ENCODE measurements at regions not wholly inside any gene's neighbourhood (a gene's known extent, or its start where the extent isn't known, plus 50 kb on each side); places are given as distances from the start of the nearest gene placed in this dataset.

DNA sequence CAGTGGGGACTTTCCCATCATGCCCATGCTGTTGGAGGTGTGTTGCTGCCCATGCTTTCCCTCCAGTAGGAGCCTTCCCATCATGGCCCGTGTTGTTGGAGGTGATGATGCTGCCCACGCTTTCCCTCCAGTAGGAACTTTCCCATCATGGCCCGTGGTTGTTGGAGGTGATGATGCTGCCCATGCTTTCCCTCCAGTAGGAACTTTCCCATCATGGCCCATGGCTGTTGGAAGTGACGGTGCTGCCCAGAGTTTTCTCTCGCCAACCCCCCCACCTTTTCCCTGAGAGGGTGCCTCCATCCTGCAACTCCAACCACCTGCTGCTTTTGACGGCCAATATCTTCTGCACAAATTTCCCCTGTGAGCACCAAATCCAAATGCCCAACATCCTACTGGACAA, 205.7 kb downstream of the TOMM20 start:
- H3K36me3 ChIP-seq (ENCODE audit: control insufficient read depth in 2 of 2, insufficient read depth in 1 of 2, low read length in 2 of 2) = no peaks in the 10 kb centered on the region
- TF ChIP-seq ZBTB26 (tag by site-specific recombination; optimal IDR thresholded peaks at IDR 0.05) (no peak), ZNF239 (tag by site-specific recombination; IDR thresholded peaks at IDR 0.05) (no peak), BCL11A (tag by site-specific recombination; IDR thresholded peaks at IDR 0.05; ENCODE audit: low read depth) (no peak), SP2 (tag by site-specific recombination; IDR thresholded peaks at IDR 0.05) (no peak)
- TF ChIP-seq, protein P1, sequence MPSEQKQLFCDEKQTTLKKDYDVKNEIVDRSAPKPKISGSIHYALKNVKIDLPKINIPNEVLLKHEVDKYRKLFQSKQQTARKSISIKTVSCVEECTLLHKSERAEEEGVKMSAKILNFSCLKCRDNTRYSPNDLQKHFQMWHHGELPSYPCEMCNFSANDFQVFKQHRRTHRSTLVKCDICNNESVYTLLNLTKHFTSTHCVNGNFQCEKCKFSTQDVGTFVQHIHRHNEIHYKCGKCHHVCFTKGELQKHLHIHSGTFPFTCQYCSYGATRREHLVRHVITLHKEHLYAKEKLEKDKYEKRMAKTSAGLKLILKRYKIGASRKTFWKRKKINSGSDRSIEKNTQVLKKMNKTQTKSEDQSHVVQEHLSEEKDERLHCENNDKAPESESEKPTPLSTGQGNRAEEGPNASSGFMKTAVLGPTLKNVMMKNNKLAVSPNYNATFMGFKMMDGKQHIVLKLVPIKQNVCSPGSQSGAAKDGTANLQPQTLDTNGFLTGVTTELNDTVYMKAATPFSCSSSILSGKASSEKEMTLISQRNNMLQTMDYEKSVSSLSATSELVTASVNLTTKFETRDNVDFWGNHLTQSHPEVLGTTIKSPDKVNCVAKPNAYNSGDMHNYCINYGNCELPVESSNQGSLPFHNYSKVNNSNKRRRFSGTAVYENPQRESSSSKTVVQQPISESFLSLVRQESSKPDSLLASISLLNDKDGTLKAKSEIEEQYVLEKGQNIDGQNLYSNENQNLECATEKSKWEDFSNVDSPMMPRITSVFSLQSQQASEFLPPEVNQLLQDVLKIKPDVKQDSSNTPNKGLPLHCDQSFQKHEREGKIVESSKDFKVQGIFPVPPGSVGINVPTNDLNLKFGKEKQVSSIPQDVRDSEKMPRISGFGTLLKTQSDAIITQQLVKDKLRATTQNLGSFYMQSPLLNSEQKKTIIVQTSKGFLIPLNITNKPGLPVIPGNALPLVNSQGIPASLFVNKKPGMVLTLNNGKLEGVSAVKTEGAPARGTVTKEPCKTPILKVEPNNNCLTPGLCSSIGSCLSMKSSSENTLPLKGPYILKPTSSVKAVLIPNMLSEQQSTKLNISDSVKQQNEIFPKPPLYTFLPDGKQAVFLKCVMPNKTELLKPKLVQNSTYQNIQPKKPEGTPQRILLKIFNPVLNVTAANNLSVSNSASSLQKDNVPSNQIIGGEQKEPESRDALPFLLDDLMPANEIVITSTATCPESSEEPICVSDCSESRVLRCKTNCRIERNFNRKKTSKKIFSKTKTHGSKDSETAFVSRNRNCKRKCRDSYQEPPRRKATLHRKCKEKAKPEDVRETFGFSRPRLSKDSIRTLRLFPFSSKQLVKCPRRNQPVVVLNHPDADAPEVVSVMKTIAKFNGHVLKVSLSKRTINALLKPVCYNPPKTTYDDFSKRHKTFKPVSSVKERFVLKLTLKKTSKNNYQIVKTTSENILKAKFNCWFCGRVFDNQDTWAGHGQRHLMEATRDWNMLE (tag by site-specific recombination; conservative IDR thresholded peaks at IDR 0.05; ENCODE audit: low read depth) = no peak
- no peak overlapping the region for H3K27ac ChIP-seq (ENCODE audit: extremely low read depth, low read depth, low read length)
- ChIA-PET POLR2A (no interaction called here), CTCF (no interaction called here)
- H3K4me3 ChIP-seq (ENCODE audit: low read depth, low read length) = no peak overlapping the region
- no peaks in the 10 kb centered on the region for H3K9me3 ChIP-seq (ENCODE audit: control insufficient read depth, insufficient read depth, low read depth, low read length)
- H3K4me1 ChIP-seq (ENCODE audit: control insufficient read depth, insufficient read depth, low read length) = peaks cover 8% of the 10 kb centered on the region; the same call in 1 of the 2 replicates

DNA sequence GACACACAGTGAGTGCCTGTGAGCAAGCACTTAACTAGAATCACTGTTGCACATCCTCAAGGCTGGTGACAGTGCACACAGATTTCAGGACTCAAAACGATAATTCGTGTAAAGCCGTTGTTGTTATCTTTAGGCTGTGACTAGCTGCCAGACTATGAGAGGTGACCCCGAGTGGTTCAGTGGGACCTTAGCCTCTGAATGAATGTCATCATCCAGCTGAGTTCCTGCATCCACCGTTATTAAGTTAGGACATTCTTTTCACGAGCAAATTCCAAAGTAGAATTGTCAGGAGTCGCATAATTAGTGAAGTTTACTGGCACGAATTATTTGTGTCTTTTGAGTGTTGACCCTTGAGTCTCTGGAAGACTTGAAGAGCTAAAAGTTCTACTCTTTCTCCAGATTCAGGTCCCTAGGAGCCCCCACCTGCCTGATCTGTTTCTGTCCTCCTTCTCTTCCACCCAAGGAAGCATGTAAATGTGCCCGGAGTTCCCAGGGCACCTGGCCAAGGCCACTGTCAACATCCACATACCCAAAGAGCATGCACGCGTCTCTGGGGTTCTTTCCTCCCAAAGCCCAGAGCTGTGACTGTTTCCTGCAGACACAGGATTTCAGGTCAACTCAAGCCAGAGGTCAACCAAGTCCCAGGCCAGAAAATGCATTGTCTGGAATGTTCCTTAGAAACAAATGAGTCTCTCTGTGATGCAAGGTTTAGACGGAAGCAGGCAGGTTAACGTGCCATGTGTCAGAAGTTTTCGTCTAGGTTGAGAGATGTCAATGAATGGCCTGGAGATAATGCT, 207.2 kb downstream of the TOMM20 start:
- ChIA-PET CTCF (interaction anchor here (0.8 kb wide), 1 partner anchor 163 kb away, joined by 4 read pairs; no protein-coding TSS in a partner anchor), POLR2A (no interaction called here)
- H3K4me3 ChIP-seq (ENCODE audit: low read depth, low read length) = no peak overlapping the region
- H3K9me3 ChIP-seq (ENCODE audit: control insufficient read depth, insufficient read depth, low read depth, low read length) = no peaks in the 10 kb centered on the region
- peaks cover 9% of the 10 kb centered on the region; the same call in 1 of the 2 replicates for H3K4me1 ChIP-seq (ENCODE audit: control insufficient read depth, insufficient read depth, low read length)
- no peak for TF ChIP-seq ZNF221 (tag by site-specific recombination; IDR thresholded peaks at IDR 0.05; ENCODE audit: borderline replicate concordance)
- TF ChIP-seq TRIM28 (IDR thresholded peaks at IDR 0.05; ENCODE audit: borderline replicate concordance, low read length) = no peak
- TF ChIP-seq, protein P2, sequence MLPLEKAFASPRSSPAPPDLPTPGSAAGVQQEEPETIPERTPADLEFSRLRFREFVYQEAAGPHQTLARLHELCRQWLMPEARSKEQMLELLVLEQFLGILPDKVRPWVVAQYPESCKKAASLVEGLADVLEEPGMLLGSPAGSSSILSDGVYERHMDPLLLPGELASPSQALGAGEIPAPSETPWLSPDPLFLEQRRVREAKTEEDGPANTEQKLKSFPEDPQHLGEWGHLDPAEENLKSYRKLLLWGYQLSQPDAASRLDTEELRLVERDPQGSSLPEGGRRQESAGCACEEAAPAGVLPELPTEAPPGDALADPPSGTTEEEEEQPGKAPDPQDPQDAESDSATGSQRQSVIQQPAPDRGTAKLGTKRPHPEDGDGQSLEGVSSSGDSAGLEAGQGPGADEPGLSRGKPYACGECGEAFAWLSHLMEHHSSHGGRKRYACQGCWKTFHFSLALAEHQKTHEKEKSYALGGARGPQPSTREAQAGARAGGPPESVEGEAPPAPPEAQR (tag by site-specific recombination; IDR thresholded peaks at IDR 0.05) = no peak
- TF ChIP-seq ZNF600 (tag by site-specific recombination; IDR thresholded peaks at IDR 0.05) = no peak
- TF ChIP-seq ZNF211 (tag by site-specific recombination; IDR thresholded peaks at IDR 0.05; ENCODE audit: low read depth) = no peak
- TF ChIP-seq GLI4 (tag by site-specific recombination; IDR thresholded peaks at IDR 0.05) = no peak
- TF ChIP-seq ZNF37A (tag by site-specific recombination; IDR thresholded peaks at IDR 0.05) = no peak
- TF ChIP-seq SCRT2 (tag by site-specific recombination; IDR thresholded peaks at IDR 0.05) = no peak
- TF ChIP-seq AEBP2 (tag by site-specific recombination; IDR thresholded peaks at IDR 0.05; ENCODE audit: borderline replicate concordance) = no peak
- no peak for TF ChIP-seq ZBTB8A (tag by site-specific recombination; IDR thresholded peaks at IDR 0.05)
- no peak for TF ChIP-seq ZBTB7A (tag by site-specific recombination; IDR thresholded peaks at IDR 0.05; ENCODE audit: low read depth)
- no peak for TF ChIP-seq ZNF624 (tag by site-specific recombination; IDR thresholded peaks at IDR 0.05)
- TF ChIP-seq ZNF391 (tag by site-specific recombination; IDR thresholded peaks at IDR 0.05; ENCODE audit: borderline replicate concordance, low read depth) = no peak
- no peak for TF ChIP-seq REPIN1 (tag by site-specific recombination; IDR thresholded peaks at IDR 0.05; ENCODE audit: low read depth)
- TF ChIP-seq ZNF10 (tag by site-specific recombination; IDR thresholded peaks at IDR 0.05) = no peak
- TF ChIP-seq ZBTB17 (tag by site-specific recombination; IDR thresholded peaks at IDR 0.05) = no peak
- H3K27ac ChIP-seq (ENCODE audit: extremely low read depth, low read depth, low read length) = no peak overlapping the region
- H3K36me3 ChIP-seq (ENCODE audit: control insufficient read depth in 2 of 2, insufficient read depth in 1 of 2, low read length in 2 of 2) = no peaks in the 10 kb centered on the region

All from HEK293 (cell line).